Myocyte (in vitro differentiated cells): ENCODE measurements at regions not wholly inside any gene's neighbourhood (a gene's known extent, or its start where the extent isn't known, plus 50 kb on each side); places are given as distances from the start of the nearest gene placed in this dataset.
"Not testable (repeated sequence)": the region's sequence is repeated elsewhere in the genome, so short reads cannot be mapped to it uniquely, and the experiment has no call there.

Experiments used
- DNase-seq: peaks from one replicate; pipeline ENCODE4 v3.0.0-alpha.2; 2012; ENCODE audit warnings: low read depth

- DNase-seq: no peak
These were observed 68.6 kb upstream of the KMT2C start for GRCh38 chr7:152504367-152504766.

GRCh38 chr7:152502813-152503790 lies 67.3 kb upstream of the KMT2C start:
- no peak for DNase-seq

- DNase-seq: no peak
These were observed 65.7 kb upstream of the KMT2C start for GRCh38 chr7:152501506-152501905.

- DNase-seq: not testable (repeated sequence)
These were observed 64.2 kb upstream of the KMT2C start for GRCh38 chr7:152499969-152500368.

GRCh38 chr7:152495867-152496266 lies 60.1 kb upstream of the KMT2C start:
- DNase-seq: no peak

GRCh38 chr7:152492952-152493351 lies 57.1 kb upstream of the KMT2C start:
- DNase-seq: no peak

GRCh38 chr7:152489044-152489443 lies 53.2 kb upstream of the KMT2C start:
- no peak for DNase-seq

- DNase-seq: no peak
These were observed 51.2 kb upstream of the KMT2C start for GRCh38 chr7:152486968-152487367.

GRCh38 chr7:152485826-152486225 lies 50.0 kb upstream of the KMT2C start:
- DNase-seq: no peak
